Caco-2 (cell line): ENCODE measurements at regions not wholly inside any gene's neighbourhood (a gene's known extent, or its start where the extent isn't known, plus 50 kb on each side); places are given as distances from the start of the nearest gene placed in this dataset.

ENCODE experiments used
- BruUV-seq: library from RNA; stranded (reverse); fragments of 400-500 nt; replicated peaks from 2 replicates; lab custom pipeline; 2021; lab: Mats Ljungman, UMichigan
- CTCF ChIA-PET: fragments of 300-600 bp; sonication (Branson Sonifier 250); formaldehyde crosslinking; loops from one replicate; lab custom pipeline; 2022; ENCODE audit warnings: antibody characterized with exemption; lab: Charles Lee
- POLR2A ChIA-PET: fragments of 300-600 bp; sonication (Branson Sonifier 250); formaldehyde crosslinking; loops from one replicate; lab custom pipeline; 2022; ENCODE audit warnings: antibody characterized with exemption; lab: Charles Lee
- DNase-seq, 2 experiments: peaks; one replicate each; pipeline versions ENCODE4 v3.0.0 to v3.0.0-alpha.2; 2020 to 2022
- H3K27me3 ChIP-seq: replicated peaks from 2 replicates; pipeline ENCODE4 v1.6.0; 2011; ENCODE audit warnings: low read length; ENCODE audit not compliant: control insufficient read depth, insufficient read depth
- H3K36me3 ChIP-seq: 2 replicates; pipeline ENCODE4 v1.5.1; 2011; ENCODE audit warnings: low read length; ENCODE audit not compliant: control insufficient read depth, insufficient read depth
- H3K4me1 ChIP-seq: fragments of 250-450 bp; sonication (Bioruptor Pico); 2 replicates; pipeline ENCODE4 v1.5.1; 2020; ENCODE audit warnings: mild to moderate bottlenecking
- H3K4me3 ChIP-seq: 2 replicates; pipeline ENCODE4 v1.5.1; 2011; ENCODE audit warnings: low read depth, mild to moderate bottlenecking, control low read depth, low read length
- H3K9me3 ChIP-seq: fragments of 250-450 bp; sonication (Bioruptor Pico); 2 replicates; pipeline ENCODE4 v1.5.1; 2020; ENCODE audit warnings: mild to moderate bottlenecking, moderate library complexity
- H3K27ac Mint-ChIP-seq: one replicate; pipeline ENCODE4 v1.8.0; 2022; ENCODE audit warnings: mixed read lengths; ENCODE audit not compliant: unreplicated experiment
- H3K27me3 Mint-ChIP-seq: one replicate; pipeline ENCODE4 v1.8.0; 2022; ENCODE audit warnings: mixed read lengths; ENCODE audit not compliant: insufficient read depth, unreplicated experiment
- H3K36me3 Mint-ChIP-seq: one replicate; pipeline ENCODE4 v1.8.0; 2022; ENCODE audit warnings: mild to moderate bottlenecking, mixed read lengths; ENCODE audit not compliant: insufficient read depth, unreplicated experiment
- H3K4me1 Mint-ChIP-seq: one replicate; pipeline ENCODE4 v1.8.0; 2022; ENCODE audit warnings: low read depth, mixed read lengths; ENCODE audit not compliant: unreplicated experiment
- H3K4me3 Mint-ChIP-seq: one replicate; pipeline ENCODE4 v1.8.0; 2022; ENCODE audit warnings: mild to moderate bottlenecking, moderate library complexity, mixed read lengths; ENCODE audit not compliant: unreplicated experiment
- H3K9me3 Mint-ChIP-seq: one replicate; pipeline ENCODE4 v1.8.0; 2022; ENCODE audit warnings: mixed read lengths; ENCODE audit not compliant: unreplicated experiment
- intact Hi-C: fragments of 100-400 bp; cut with micrococcal nuclease; formaldehyde crosslinking; loops from one replicate; pipeline ENCODE4 v1.10.0; 2022; ENCODE audit not compliant: unreplicated experiment
- TF ChIP-seq, protein P1 (sequence below), 2 experiments: fragments of 200-600 bp in 1 of 2; IDR thresholded peaks; 1 replicate in 1 of 2; 2 replicates in 1 of 2; pipeline versions ENCODE4 v1.5.1 to v1.8.0; 2011 to 2022; ENCODE audit warnings: antibody characterized with exemption in 1 of 2, control low read depth in 1 of 2, inconsistent platforms in 1 of 2, low read depth in 1 of 2, low read length in 1 of 2, mild to moderate bottlenecking in 1 of 2, moderate library complexity in 1 of 2; ENCODE audit not compliant: insufficient read depth in 1 of 2, severe bottlenecking in 1 of 2, unreplicated experiment in 1 of 2

DNA sequence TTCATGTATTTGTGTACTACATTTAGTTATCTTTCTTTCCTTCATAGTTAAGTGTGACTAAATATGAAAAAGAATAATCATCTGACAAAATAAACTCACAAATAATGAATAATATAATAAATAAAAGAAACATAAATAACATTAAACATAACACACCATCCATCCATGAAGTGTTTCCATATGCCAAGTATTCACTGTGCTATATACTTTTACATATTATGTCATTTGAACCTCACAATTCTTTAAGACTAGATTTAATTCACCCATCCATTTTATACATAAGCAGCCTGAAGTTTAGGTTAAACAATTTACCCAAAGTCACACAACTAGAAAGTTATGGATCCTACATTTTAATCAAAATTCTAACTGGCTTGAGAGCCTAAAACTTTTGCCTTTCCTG lies 549.4 kb upstream of the HS3ST5 start:
- no peaks in the 10 kb centered on the region for H3K4me1 Mint-ChIP-seq
- no peaks in the 10 kb centered on the region for H3K9me3 ChIP-seq
- no peak for DNase-seq
- intact Hi-C loops, result no loop called here
- H3K27me3 Mint-ChIP-seq, result no peaks in the 10 kb centered on the region
- ChIA-PET CTCF (no interaction called here), POLR2A (no interaction called here)
- no peak overlapping the region for H3K27ac Mint-ChIP-seq
- TF ChIP-seq, protein P1, sequence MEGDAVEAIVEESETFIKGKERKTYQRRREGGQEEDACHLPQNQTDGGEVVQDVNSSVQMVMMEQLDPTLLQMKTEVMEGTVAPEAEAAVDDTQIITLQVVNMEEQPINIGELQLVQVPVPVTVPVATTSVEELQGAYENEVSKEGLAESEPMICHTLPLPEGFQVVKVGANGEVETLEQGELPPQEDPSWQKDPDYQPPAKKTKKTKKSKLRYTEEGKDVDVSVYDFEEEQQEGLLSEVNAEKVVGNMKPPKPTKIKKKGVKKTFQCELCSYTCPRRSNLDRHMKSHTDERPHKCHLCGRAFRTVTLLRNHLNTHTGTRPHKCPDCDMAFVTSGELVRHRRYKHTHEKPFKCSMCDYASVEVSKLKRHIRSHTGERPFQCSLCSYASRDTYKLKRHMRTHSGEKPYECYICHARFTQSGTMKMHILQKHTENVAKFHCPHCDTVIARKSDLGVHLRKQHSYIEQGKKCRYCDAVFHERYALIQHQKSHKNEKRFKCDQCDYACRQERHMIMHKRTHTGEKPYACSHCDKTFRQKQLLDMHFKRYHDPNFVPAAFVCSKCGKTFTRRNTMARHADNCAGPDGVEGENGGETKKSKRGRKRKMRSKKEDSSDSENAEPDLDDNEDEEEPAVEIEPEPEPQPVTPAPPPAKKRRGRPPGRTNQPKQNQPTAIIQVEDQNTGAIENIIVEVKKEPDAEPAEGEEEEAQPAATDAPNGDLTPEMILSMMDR (IDR thresholded peaks at IDR 0.05; ENCODE audit: insufficient read depth in 1 of 2, low read depth in 1 of 2, low read length in 1 of 2, severe bottlenecking in 1 of 2, unreplicated experiment in 1 of 2), result no peak
- no peaks in the 10 kb centered on the region for H3K36me3 ChIP-seq
- BruUV-seq, result no TSS peak
- H3K4me3 ChIP-seq, result no peak overlapping the region
- no peaks in the 10 kb centered on the region for H3K4me1 ChIP-seq
- no peaks in the 10 kb centered on the region for H3K36me3 Mint-ChIP-seq
- no peak overlapping the region for H3K4me3 Mint-ChIP-seq
- no peaks in the 10 kb centered on the region for H3K9me3 Mint-ChIP-seq
- no peaks in the 10 kb centered on the region for H3K27me3 ChIP-seq

GRCh38 chr6:114888241-114888640 lies 545.4 kb upstream of the HS3ST5 start:
- no TSS peak for BruUV-seq
- H3K27me3 ChIP-seq, result no peaks in the 10 kb centered on the region
- no peak overlapping the region for H3K4me3 Mint-ChIP-seq
- H3K4me3 ChIP-seq, result no peak overlapping the region
- no peaks in the 10 kb centered on the region for H3K36me3 Mint-ChIP-seq
- ChIA-PET CTCF (no interaction called here), POLR2A (no interaction called here)
- H3K4me1 Mint-ChIP-seq, result no peaks in the 10 kb centered on the region
- TF ChIP-seq, protein P1 (IDR thresholded peaks at IDR 0.05; ENCODE audit: insufficient read depth in 1 of 2, low read depth in 1 of 2, low read length in 1 of 2, severe bottlenecking in 1 of 2, unreplicated experiment in 1 of 2), result no peak
- no peaks in the 10 kb centered on the region for H3K9me3 ChIP-seq
- intact Hi-C loops, result loop anchor here (5.0 kb wide), 1 partner anchor 594 kb away; no protein-coding TSS in a partner anchor
- no peaks in the 10 kb centered on the region for H3K9me3 Mint-ChIP-seq
- H3K36me3 ChIP-seq, result no peaks in the 10 kb centered on the region
- no peaks in the 10 kb centered on the region for H3K4me1 ChIP-seq
- no peaks in the 10 kb centered on the region for H3K27me3 Mint-ChIP-seq
- DNase-seq, result no peak
- no peak overlapping the region for H3K27ac Mint-ChIP-seq

GRCh38 chr6:114886670-114887436 lies 544.0 kb upstream of the HS3ST5 start:
- BruUV-seq, result no TSS peak
- no peaks in the 10 kb centered on the region for H3K27me3 Mint-ChIP-seq
- H3K36me3 ChIP-seq, result no peaks in the 10 kb centered on the region
- no peaks in the 10 kb centered on the region for H3K4me1 Mint-ChIP-seq
- no peaks in the 10 kb centered on the region for H3K9me3 ChIP-seq
- no peaks in the 10 kb centered on the region for H3K9me3 Mint-ChIP-seq
- ChIA-PET CTCF (no interaction called here), POLR2A (no interaction called here)
- H3K4me3 ChIP-seq, result no peak overlapping the region
- no peak overlapping the region for H3K4me3 Mint-ChIP-seq
- no peaks in the 10 kb centered on the region for H3K36me3 Mint-ChIP-seq
- no peak for DNase-seq
- H3K27ac Mint-ChIP-seq, result no peak overlapping the region
- intact Hi-C loops, result loop anchor here (5.0 kb wide), 1 partner anchor 595 kb away; no protein-coding TSS in a partner anchor
- no peaks in the 10 kb centered on the region for H3K4me1 ChIP-seq
- no peaks in the 10 kb centered on the region for H3K27me3 ChIP-seq
- TF ChIP-seq, protein P1 (IDR thresholded peaks at IDR 0.05; ENCODE audit: insufficient read depth in 1 of 2, low read depth in 1 of 2, low read length in 1 of 2, severe bottlenecking in 1 of 2, unreplicated experiment in 1 of 2), result no peak
